HG02938 (cell line): ENCODE measurements at regions not wholly inside any gene's neighbourhood (a gene's known extent, or its start where the extent isn't known, plus 50 kb on each side); places are given as distances from the start of the nearest gene placed in this dataset.
A peak's percentile ranks its signal among the peaks of the same experiment; 100 is the strongest.
"Not testable (repeated sequence)": the region's sequence is repeated elsewhere in the genome, so short reads cannot be mapped to it uniquely, and the experiment has no call there.

Source experiments
- ATAC-seq: cut with Tn5 transposase; IDR thresholded peaks from one replicate; pipeline ENCODE4 v1.9.1; 2021; ENCODE audit warnings: mild to moderate bottlenecking, moderate library complexity; ENCODE audit not compliant: unreplicated experiment

- no peak for ATAC-seq
These were observed 213.0 kb downstream of the NKX6-1 start for GRCh38 chr4:84286048-84286447.

- no peak for ATAC-seq
These were observed 219.4 kb downstream of the NKX6-1 start for GRCh38 chr4:84279678-84280077.

GRCh38 chr4:84277923-84278322, 221.2 kb downstream of the NKX6-1 start:
- ATAC-seq = no peak

GRCh38 chr4:84276752-84277151, 222.3 kb downstream of the NKX6-1 start:
- ATAC-seq = no peak

GRCh38 chr4:84269536-84270044, 229.5 kb downstream of the NKX6-1 start:
- no peak for ATAC-seq

GRCh38 chr4:84264652-84265051, 234.4 kb downstream of the NKX6-1 start:
- no peak for ATAC-seq

- ATAC-seq = peak; percentile 48
These were observed 235.7 kb downstream of the NKX6-1 start for GRCh38 chr4:84263415-84263814.

- ATAC-seq = no peak
These were observed 238.6 kb downstream of the NKX6-1 start for GRCh38 chr4:84260495-84260894.

GRCh38 chr4:84258905-84259830, 239.9 kb downstream of the NKX6-1 start:
- peak; percentile 65 for ATAC-seq

GRCh38 chr4:84254537-84254936, 244.6 kb downstream of the NKX6-1 start:
- no peak for ATAC-seq

- ATAC-seq = no peak
These were observed 249.6 kb downstream of the NKX6-1 start for GRCh38 chr4:84249521-84249920.

GRCh38 chr4:84245042-84245441, 254.1 kb downstream of the NKX6-1 start:
- not testable (repeated sequence) for ATAC-seq

- not testable (repeated sequence) for ATAC-seq
These were observed 254.7 kb downstream of the NKX6-1 start for GRCh38 chr4:84244346-84244801.

GRCh38 chr4:84243685-84244084, 255.4 kb downstream of the NKX6-1 start:
- no peak for ATAC-seq

GRCh38 chr4:84239278-84239845, 259.7 kb downstream of the NKX6-1 start:
- ATAC-seq = no peak

GRCh38 chr4:84238247-84239090, 260.6 kb downstream of the NKX6-1 start:
- ATAC-seq = no peak

- ATAC-seq = no peak
These were observed 262.1 kb downstream of the NKX6-1 start for GRCh38 chr4:84237008-84237407.

GRCh38 chr4:84235126-84235944, 263.8 kb downstream of the NKX6-1 start:
- peak; percentile 100 for ATAC-seq

- ATAC-seq = no peak
These were observed 266.6 kb downstream of the NKX6-1 start for GRCh38 chr4:84232309-84233095.
